Endothelial cell of hepatic sinusoid (primary cell): ENCODE measurements at regions not wholly inside any gene's neighbourhood (a gene's known extent, or its start where the extent isn't known, plus 50 kb on each side); places are given as distances from the start of the nearest gene placed in this dataset.

Source experiments
- in situ Hi-C: cut with HindIII; loops from 2 replicates; pipeline ENCODE4 v1.10.0; 2017; ENCODE audit warnings: low sequenced_read_pairs

- in situ Hi-C loops: no loop called here
Observed at GRCh38 chr14:82112210-82112839, 578.7 kb upstream of the SEL1L start.

- in situ Hi-C loops: no loop called here
Observed at GRCh38 chr14:82113007-82113406, 579.4 kb upstream of the SEL1L start.

DNA sequence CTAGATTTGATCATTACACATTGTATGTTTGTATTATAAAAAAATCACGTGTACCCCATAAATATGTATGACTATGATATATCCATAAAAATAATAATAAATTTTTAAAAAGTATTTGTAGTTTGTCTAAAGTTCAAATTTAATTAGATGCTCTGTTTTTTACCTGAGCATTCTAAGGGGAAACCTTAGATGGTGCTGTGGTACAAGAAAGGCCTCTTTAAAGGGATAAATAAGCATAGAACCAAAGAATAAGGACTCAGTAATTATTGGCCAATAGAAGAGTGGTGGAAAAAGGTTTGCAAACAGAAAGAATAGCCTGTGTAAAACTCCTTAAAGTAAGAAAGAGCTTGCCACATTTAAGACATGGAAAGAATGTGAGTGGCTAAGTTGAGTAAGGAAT lies 580.1 kb upstream of the SEL1L start:
- in situ Hi-C loops: no loop called here

GRCh38 chr14:82116721-82117120 lies 583.1 kb upstream of the SEL1L start:
- in situ Hi-C loops: no loop called here

DNA sequence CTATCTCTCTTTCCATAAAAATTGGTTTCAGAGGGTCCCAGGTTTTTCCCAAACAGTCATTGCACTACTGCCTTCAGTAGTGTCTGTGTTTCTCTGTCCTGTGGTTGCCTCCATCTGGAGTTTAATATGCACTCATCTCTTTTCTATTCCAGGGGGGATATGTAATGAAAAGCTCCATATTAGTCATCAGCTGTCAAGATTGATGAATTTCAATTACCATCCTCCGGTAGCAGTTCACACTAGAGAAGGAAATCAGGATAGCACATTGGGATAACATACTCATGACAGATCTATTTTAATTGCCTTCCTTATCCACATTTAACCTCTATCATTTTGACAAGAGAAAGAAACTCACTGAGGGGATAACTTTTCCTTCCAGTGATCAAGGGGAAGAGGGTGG lies 589.0 kb upstream of the SEL1L start:
- in situ Hi-C loops: no loop called here

DNA sequence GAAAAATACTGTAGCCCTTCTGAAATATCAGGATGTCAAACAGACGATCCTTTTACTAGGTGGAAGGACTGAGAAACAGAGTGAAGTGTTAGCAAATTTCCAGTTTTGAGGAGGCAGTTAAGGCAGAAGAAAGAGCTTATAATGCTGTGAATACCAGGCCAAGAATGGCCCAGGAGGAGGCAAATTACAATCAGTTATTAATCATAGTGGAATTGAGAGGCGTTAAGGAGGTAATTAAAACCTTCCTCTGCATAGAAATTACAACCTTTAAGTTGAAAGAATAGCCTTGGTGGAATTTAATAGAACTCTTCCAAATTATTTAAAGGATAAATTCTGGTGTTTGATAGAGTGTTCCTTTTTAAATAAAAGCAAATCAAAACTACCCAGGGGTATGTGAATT lies 590.9 kb upstream of the SEL1L start:
- in situ Hi-C loops: no loop called here

DNA sequence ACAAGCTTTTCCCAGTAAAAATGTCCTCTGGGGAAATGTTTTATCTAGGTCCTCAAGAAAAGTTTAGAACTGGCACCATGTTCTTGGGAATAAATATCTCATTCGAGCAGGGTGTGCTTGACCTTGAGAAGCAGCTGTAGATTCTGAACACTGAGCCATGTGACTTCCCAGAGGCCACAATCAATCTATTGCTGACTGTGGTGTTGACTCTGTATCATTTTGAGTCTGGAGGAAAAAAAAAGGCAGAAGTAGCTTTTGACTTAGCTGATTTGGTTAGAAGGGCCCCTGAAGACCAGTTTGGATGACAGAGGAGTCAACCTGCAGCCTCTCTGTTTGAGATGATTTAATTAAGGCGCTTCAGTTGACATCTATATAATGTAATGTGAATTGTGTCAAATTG lies 592.4 kb upstream of the SEL1L start:
- in situ Hi-C loops: no loop called here

DNA sequence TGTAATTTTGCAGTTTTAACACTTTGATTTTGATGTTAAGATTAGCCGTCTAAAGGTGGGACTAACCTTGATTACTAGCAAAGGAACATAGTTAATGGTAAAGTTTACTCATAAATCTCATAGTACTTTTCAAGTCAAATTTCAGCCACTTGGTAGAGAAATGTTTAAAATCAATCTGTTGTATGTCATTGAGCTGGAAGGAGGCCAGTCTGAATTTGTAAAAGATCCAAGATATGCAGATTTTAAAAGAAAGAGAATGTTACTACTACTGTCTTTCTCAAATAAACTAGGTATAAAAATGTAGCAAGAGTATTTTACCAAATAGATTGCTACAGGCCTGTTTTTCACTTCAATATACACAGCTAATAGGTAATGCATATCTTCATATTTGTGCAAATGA lies 600.8 kb upstream of the SEL1L start:
- in situ Hi-C loops: no loop called here

DNA sequence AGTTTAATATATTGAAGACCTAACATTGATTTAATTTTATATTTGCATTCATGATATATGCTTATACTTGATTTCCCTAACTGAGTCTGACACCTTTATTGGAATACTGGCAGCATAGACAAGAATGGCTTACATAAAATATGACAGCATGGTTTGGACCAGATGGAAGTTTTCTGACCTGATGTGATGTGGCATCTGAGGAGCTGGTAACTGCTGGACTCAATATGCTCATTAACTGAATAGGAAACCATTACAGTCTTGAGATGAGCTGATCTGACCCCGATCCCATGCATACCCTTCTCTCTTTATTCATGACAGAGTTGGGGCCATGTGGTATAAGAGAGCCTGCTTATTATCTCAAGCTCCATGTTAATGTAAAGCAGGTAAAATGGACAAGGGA lies 604.8 kb upstream of the SEL1L start:
- in situ Hi-C loops: no loop called here

GRCh38 chr14:82146846-82147245 lies 613.2 kb upstream of the SEL1L start:
- in situ Hi-C loops: no loop called here

- in situ Hi-C loops: no loop called here
Observed at GRCh38 chr14:82153689-82154088, 620.0 kb upstream of the SEL1L start.

- in situ Hi-C loops: no loop called here
Observed at GRCh38 chr14:82159624-82160023, 626.0 kb upstream of the SEL1L start.

DNA sequence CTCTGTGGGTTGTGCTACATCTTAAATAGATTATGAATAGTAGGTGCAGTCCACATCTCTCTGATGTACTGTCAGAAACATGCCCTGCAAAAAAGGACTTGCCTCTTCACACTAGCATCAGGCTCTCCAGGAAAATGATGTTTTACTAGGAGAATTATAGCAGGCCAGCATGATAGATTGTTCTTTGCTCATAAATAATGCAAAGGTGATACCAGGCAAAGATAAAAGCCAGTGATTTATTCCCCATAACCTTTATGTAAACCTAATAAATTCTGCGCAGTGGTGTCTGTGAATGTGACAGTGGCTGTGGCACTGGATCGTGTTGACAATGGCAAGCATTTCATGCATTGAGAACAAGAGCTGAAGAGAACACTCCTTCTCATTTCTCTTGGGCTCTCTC lies 646.5 kb upstream of the SEL1L start:
- in situ Hi-C loops: no loop called here

DNA sequence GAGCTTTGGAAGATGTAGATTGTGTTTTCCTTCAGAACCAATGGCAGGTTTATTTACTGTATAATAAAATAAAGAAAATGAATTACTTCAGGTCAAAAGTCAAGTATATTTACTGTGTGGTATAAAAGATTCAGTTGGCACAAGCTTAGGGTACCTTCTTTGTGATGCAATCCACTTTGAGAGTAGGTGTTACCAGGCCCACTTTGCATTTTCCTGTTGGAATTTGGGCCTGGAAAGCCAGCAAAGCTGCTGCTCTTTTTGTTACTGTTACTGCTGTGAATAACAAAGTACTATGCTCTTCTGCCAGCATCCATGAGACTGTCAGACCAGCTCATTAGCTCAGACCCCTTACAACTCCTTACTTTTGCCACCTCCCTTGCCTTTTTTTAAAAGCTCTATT lies 649.0 kb upstream of the SEL1L start:
- in situ Hi-C loops: no loop called here

GRCh38 chr14:82190742-82191141 lies 657.1 kb upstream of the SEL1L start:
- in situ Hi-C loops: no loop called here

DNA sequence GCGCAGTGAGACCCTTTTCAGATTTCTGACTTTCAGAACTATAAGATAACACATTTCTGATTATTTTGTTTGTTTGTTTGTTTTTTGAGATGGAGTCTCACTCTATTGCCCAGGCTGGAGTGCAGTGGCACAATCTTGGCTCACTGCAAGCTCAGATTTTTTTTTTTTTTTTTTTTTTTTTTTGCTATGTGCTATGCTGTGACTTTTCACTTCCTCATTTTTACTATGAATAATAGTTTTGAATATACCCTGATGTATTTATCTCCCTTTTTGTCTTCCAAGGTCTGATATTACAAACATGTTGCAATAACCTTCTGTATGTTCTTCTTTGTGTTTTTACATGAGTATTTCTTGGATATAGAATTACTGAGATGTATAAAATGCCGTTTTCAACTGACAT lies 658.7 kb upstream of the SEL1L start:
- in situ Hi-C loops: no loop called here

- in situ Hi-C loops: no loop called here
Observed at GRCh38 chr14:82223276-82223675, 689.6 kb upstream of the SEL1L start.

DNA sequence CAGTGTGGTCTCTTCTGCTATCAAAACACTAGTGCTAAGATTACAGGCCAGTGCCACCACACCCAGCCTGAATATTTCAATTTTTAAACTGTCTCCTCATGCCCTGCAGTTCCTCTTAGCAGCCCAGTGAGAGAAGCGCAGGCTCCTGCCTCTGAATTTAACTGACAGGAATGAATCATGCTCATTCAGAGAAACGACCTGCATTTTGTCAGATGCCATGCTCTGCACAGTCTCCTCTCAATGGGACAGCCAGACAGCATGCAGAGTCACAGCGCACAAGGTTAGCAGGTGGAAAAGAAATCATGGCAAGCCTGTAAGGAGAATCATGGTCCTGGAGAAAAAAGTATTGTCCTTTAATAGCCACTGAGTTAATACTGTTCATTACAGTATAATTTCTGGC lies 691.0 kb upstream of the SEL1L start:
- in situ Hi-C loops: no loop called here

- in situ Hi-C loops: no loop called here
Observed at GRCh38 chr14:82230748-82231147, 697.1 kb upstream of the SEL1L start.

- in situ Hi-C loops: no loop called here
Observed at GRCh38 chr14:82238649-82239048, 705.0 kb upstream of the SEL1L start.

DNA sequence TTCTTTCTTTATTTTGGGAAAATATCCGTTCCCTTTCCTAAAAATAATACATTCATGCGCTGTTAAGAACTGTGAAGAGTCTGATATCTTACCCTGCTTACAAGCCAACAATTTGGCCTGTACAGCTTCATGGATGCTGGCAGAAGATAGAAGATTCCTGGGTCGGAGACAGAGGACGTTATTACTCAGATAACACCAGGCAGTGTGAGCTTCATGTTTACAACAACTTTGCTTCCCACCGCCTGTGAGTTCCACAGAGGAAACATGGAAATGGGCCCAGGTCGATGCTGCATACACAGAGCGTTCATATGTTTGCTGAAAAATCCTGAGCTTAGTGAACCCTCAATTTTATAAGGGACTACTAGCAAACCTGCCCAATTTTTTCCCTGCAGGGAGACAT lies 705.6 kb upstream of the SEL1L start:
- in situ Hi-C loops: no loop called here

DNA sequence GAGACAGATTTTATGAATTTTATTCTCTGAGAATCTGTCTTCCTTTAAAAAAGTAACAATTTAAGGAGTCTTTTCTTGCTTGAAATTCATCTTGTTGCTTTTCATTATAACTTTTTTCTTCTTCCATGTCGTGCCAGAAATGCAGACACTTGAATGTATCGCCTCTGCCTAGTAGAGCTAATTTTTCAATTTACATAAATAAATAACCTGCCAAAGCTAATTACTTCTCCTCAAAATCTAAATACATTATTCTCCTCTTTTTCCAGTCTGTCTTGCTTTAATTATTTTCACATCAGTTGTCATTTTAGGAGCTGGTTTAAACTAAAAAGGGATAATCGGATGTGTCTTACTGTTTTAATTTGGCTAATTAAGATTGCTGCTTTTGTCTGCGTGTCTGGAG lies 711.1 kb upstream of the SEL1L start:
- in situ Hi-C loops: no loop called here

GRCh38 chr14:82251494-82251893 lies 717.8 kb upstream of the SEL1L start:
- in situ Hi-C loops: loop anchor here (10.0 kb wide), 1 partner anchor 73 kb away; no protein-coding TSS in a partner anchor
